HL-60 (cell line): ENCODE measurements at regions not wholly inside any gene's neighbourhood (a gene's known extent, or its start where the extent isn't known, plus 50 kb on each side); places are given as distances from the start of the nearest gene placed in this dataset.

ENCODE experiments used
- DNase-seq, 2 experiments: peaks; one replicate each; pipeline ENCODE4 v3.0.0-alpha.2; 2010 to 2020; ENCODE audit warnings: low read depth in 1 of 2, low spot score in 1 of 2
- H3K27ac ChIP-seq: fragments of 250-450 bp; sonication (Bioruptor Pico); replicated peaks from 2 replicates; pipeline ENCODE4 v1.5.1; 2020; ENCODE audit warnings: mild to moderate bottlenecking, moderate library complexity
- H3K27me3 ChIP-seq: fragments of 250-450 bp; sonication (Bioruptor Pico); 2 replicates; pipeline ENCODE4 v1.5.1; 2021; ENCODE audit warnings: mild to moderate bottlenecking, moderate library complexity; ENCODE audit not compliant: insufficient read depth, poor library complexity, severe bottlenecking
- H3K4me3 ChIP-seq: replicated peaks from 2 replicates; pipeline ENCODE4 v1.5.1; 2011; ENCODE audit warnings: mild to moderate bottlenecking, control low read depth, low read length; ENCODE audit not compliant: insufficient read depth
- GABPA ChIP-seq: IDR thresholded peaks from 2 replicates; pipeline ENCODE4 v1.6.1; 2012; ENCODE audit warnings: low read depth
- POLR2AphosphoS5 ChIP-seq: IDR thresholded peaks from 2 replicates; pipeline ENCODE4 v1.6.1; 2012; ENCODE audit warnings: low read depth
- SPI1 ChIP-seq: IDR thresholded peaks from 2 replicates; pipeline ENCODE4 v1.6.1; 2012; ENCODE audit warnings: low read depth, mild to moderate bottlenecking, borderline replicate concordance
- TF ChIP-seq, protein P1 (sequence below): IDR thresholded peaks from one replicate; pipeline ENCODE4 v1.5.1; 2011; ENCODE audit warnings: low read length, control low read depth, inconsistent platforms; ENCODE audit not compliant: insufficient read depth
- TF ChIP-seq, protein P2 (sequence below): IDR thresholded peaks from 2 replicates; pipeline ENCODE4 v1.6.1; 2012; ENCODE audit warnings: low read depth; ENCODE audit not compliant: insufficient replicate concordance

DNA sequence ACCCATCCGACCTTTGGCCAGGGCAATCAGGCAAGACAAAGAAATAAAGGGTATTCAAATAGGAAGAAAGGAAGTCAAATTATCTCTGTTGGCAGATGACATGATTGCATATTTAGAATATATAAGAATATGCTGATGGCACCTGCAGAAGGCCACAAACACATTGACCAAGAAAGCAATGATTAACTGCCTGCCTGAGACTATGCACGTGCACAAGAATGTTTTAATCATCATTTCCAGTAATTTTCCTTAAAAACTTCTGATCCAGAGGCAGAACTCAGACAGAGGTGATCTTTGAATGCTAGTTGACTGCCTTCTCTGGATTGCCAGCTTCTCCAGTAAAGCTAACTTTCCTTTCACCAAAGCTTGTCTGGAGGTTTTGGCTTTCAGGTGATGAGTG, 260.2 kb downstream of the DTWD2 start:
- TF ChIP-seq, protein P1, sequence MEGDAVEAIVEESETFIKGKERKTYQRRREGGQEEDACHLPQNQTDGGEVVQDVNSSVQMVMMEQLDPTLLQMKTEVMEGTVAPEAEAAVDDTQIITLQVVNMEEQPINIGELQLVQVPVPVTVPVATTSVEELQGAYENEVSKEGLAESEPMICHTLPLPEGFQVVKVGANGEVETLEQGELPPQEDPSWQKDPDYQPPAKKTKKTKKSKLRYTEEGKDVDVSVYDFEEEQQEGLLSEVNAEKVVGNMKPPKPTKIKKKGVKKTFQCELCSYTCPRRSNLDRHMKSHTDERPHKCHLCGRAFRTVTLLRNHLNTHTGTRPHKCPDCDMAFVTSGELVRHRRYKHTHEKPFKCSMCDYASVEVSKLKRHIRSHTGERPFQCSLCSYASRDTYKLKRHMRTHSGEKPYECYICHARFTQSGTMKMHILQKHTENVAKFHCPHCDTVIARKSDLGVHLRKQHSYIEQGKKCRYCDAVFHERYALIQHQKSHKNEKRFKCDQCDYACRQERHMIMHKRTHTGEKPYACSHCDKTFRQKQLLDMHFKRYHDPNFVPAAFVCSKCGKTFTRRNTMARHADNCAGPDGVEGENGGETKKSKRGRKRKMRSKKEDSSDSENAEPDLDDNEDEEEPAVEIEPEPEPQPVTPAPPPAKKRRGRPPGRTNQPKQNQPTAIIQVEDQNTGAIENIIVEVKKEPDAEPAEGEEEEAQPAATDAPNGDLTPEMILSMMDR, result no peak
- no peak for TF ChIP-seq POLR2AphosphoS5
- no peak for TF ChIP-seq GABPA
- TF ChIP-seq SPI1, result no peak
- TF ChIP-seq, protein P2, sequence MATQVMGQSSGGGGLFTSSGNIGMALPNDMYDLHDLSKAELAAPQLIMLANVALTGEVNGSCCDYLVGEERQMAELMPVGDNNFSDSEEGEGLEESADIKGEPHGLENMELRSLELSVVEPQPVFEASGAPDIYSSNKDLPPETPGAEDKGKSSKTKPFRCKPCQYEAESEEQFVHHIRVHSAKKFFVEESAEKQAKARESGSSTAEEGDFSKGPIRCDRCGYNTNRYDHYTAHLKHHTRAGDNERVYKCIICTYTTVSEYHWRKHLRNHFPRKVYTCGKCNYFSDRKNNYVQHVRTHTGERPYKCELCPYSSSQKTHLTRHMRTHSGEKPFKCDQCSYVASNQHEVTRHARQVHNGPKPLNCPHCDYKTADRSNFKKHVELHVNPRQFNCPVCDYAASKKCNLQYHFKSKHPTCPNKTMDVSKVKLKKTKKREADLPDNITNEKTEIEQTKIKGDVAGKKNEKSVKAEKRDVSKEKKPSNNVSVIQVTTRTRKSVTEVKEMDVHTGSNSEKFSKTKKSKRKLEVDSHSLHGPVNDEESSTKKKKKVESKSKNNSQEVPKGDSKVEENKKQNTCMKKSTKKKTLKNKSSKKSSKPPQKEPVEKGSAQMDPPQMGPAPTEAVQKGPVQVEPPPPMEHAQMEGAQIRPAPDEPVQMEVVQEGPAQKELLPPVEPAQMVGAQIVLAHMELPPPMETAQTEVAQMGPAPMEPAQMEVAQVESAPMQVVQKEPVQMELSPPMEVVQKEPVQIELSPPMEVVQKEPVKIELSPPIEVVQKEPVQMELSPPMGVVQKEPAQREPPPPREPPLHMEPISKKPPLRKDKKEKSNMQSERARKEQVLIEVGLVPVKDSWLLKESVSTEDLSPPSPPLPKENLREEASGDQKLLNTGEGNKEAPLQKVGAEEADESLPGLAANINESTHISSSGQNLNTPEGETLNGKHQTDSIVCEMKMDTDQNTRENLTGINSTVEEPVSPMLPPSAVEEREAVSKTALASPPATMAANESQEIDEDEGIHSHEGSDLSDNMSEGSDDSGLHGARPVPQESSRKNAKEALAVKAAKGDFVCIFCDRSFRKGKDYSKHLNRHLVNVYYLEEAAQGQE, result no peak
- no peaks in the 10 kb centered on the region for H3K27me3 ChIP-seq
- no peak overlapping the region for H3K4me3 ChIP-seq
- no peak overlapping the region for H3K27ac ChIP-seq
- no peak for DNase-seq

DNA sequence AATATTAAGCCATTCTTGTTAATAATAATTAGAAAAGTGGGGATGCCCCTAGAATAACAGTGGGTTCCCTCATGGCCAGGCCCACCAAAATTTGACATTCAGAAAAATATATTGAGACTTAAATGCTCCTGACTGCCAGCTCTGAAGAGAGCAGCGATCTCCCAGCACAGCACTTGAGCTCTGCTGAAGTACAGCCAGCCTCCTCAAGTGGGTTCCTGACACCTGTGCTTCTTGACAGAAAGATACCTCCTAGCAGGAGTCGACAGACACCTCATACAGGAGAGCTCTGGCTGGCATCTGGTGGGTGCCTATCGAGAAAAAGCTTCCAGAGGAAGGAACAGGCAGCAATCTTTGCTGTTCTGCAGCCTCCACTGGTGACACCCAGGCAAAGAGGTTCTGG, 261.5 kb downstream of the DTWD2 start:
- Histone ChIP-seq H3K27me3 (no peaks in the 10 kb centered on the region), H3K27ac (no peak overlapping the region), H3K4me3 (no peak overlapping the region)
- no peak for DNase-seq
- TF ChIP-seq POLR2AphosphoS5, result no peak
- no peak for TF ChIP-seq SPI1
- TF ChIP-seq GABPA, result no peak

DNA sequence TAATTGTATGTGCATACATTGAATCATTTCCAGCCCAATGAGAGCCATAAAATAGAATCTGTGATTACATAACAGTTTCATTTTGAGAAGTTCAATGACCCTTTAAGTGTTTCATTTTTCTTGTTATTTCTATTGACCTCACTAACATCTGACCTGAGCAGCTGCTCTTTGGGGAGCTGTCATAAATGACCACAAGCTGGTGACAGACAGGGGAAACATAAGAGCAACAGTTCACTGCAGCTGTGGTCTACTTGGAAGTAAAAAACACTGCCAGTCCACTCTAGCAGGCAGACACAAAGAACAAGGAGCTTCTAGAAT, 265.4 kb downstream of the DTWD2 start:
- DNase-seq, result no peak
- TF ChIP-seq, protein P1, result no peak
- no peak for TF ChIP-seq SPI1
- no peak for TF ChIP-seq POLR2AphosphoS5
- TF ChIP-seq, protein P2, result no peak
- TF ChIP-seq GABPA, result no peak
- Histone ChIP-seq H3K27ac (no peak overlapping the region), H3K27me3 (no peaks in the 10 kb centered on the region), H3K4me3 (no peak overlapping the region)

DNA sequence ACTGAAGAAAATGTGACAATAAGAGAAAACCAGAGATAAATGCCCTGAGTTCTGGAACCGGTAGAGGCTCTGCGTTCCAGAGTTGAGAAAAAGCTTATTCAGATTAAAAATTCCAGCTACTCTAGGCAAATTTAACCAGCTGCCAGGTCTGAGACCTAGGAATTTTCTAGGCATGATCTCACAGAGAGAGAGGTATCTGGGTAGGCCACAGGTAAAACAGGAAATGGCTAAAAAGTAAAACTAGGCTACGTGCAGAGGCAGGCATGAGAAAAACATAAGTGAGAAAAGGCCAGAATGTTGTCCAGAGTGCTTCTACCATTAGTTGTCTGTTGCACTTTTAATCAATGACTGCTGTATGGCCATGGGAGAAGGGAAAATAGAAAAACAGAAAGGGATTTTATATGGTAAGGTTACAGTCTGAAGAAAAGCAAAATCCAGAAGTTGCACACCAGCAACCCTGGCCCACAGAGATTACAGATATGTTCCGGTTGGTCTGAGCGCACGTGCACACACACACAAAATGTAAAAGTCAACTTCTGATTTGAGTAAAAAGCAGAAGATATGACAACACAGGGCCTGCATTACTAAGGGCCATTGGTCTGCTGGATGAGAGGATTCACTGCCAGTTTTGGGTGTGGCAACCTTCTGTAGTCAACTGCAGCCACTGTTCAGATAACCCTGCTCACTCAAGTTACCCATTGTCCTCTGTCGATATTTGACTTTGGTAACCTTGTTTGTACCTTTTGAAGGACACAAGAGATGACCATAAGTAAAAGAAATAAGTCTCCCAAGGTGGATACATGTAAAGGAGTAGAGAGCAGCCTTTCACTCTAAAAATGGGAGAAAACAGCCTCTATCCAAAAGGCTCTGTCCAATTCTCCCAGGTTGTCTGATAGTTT, 266.0 kb downstream of the DTWD2 start:
- no peak for DNase-seq
- TF ChIP-seq POLR2AphosphoS5, result no peak
- TF ChIP-seq, protein P2, result no peak
- no peak for TF ChIP-seq GABPA
- TF ChIP-seq SPI1, result no peak
- TF ChIP-seq, protein P1, result no peak
- Histone ChIP-seq H3K27ac (no peak overlapping the region), H3K27me3 (no peaks in the 10 kb centered on the region), H3K4me3 (no peak overlapping the region)
